GM12891 (cell line): ENCODE measurements at regions not wholly inside any gene's neighbourhood (a gene's known extent, or its start where the extent isn't known, plus 50 kb on each side); places are given as distances from the start of the nearest gene placed in this dataset.

Source experiments
- DNase-seq: peaks from one replicate; pipeline ENCODE4 v3.0.0; 2011; ENCODE audit warnings: low spot score; ENCODE audit not compliant: insufficient read length
- FAIRE-seq: peaks from 2 replicates; lab custom pipeline; 2011; peaks lifted over from hg19 to GRCh38; lab: Jason Lieb, UNC
- PAX5 ChIP-seq: IDR thresholded peaks from 2 replicates; pipeline ENCODE4 v1.6.1; 2011; ENCODE audit warnings: low read length, moderate library complexity, mild to moderate bottlenecking; ENCODE audit not compliant: insufficient read depth, severe bottlenecking
- POLR2A ChIP-seq: IDR thresholded peaks from 2 replicates; pipeline ENCODE4 v1.6.1; 2011; ENCODE audit warnings: low read depth, low read length, control low read depth
- POLR2AphosphoS5 ChIP-seq: IDR thresholded peaks from 2 replicates; pipeline ENCODE4 v1.6.1; 2011; ENCODE audit warnings: low read depth, low read length, control low read depth
- POU2F2 ChIP-seq: IDR thresholded peaks from 2 replicates; pipeline ENCODE4 v1.6.1; 2011; ENCODE audit warnings: low read depth, mild to moderate bottlenecking, control low read depth, low read length, moderate library complexity
- SPI1 ChIP-seq: IDR thresholded peaks from 2 replicates; pipeline ENCODE4 v1.6.1; 2011; ENCODE audit warnings: low read depth, low read length, control low read depth
- TAF1 ChIP-seq: IDR thresholded peaks from 2 replicates; pipeline ENCODE4 v1.6.1; 2011; ENCODE audit warnings: low read depth, low read length, control low read depth

DNA sequence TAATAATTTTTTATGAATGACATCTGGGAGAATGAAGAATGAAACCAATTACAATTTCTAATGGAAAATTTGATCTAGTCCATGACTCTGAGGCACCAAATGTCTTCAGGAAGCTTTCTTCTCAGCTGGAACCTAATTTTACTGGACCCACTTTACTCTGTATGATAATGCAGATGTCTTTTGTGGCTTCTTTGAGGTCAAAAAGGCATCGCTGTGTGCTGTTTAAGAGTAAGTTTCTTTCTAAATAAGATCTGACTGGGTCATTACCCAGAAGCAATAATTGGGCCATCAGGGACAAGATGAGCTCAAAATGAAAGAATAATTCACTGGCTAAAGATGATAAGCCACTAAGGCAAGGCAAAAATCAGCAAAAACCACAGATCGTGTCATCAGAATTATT lies 633.4 kb downstream of the PSAT1 start:
- TF ChIP-seq POLR2AphosphoS5 (no peak), POLR2A (no peak), POU2F2 (no peak), TAF1 (no peak), PAX5 (no peak), SPI1 (no peak)
- DNase-seq (no peak), FAIRE-seq (no peak)

DNA sequence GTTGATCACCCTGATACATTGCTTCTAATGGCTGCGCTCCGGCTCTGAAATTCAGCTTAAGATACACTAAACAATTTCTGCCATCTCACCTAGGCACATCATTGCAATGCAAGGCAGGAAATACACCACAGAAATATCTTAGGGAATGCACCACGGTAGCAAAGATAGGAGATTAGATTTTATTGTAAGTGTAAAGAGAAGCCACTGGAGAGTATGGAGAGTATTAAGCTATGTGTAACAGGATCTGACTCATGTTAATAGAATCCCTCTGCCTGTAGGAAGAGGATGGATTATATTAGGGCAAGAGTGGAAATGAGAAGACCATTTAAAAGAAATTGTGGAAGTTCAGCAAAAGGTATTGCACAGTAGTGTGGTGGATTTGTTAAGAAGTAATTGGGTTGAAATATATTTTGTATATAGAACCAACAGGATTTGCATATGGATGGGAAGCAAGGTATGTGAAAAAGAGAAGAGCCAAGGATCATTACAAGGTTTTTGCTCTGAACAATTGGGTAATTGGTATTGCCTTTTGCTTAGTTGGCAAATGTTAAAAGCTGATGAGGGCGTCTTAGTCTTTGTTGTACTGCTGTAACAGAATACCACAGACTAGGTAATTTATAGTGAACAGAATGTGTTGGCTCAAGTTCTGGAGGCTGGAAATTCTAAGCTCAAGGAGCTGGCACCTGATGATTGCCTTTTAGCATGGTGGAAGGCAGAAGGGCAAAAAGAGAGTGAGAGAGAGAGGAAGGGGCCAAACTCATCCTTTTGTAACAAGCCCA lies 636.1 kb downstream of the PSAT1 start:
- FAIRE-seq, result no peak

DNA sequence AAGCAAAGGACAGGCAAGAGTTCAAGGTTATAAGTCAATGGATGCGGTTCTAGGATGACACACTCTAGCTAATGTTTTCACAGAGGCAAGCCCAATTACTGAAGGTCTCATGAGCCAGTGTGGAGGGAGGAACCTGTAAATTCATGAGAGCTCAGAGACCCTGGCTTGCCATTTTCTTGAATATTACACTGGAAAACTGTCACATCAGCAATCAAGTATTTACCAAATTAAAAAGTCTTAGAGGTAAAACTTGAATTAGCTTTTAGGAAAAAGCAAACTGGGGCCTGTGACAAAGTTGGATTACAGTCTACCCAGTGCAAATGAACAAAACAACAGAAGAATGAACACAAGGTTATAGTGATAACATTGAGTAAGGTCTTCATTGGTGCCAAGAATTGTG lies 636.9 kb upstream of the TLE4 start:
- FAIRE-seq (no peak), DNase-seq (no peak)
- TF ChIP-seq SPI1, result no peak
- no peak for TF ChIP-seq POU2F2
- no peak for TF ChIP-seq POLR2AphosphoS5
- no peak for TF ChIP-seq PAX5
- no peak for TF ChIP-seq POLR2A
- TF ChIP-seq TAF1, result no peak

More for the DNA sequence above, 636.1 kb downstream of the PSAT1 start:
- no peak for DNase-seq
- no peak for TF ChIP-seq POLR2A
- no peak for TF ChIP-seq TAF1
- no peak for TF ChIP-seq PAX5
- no peak for TF ChIP-seq POU2F2
- no peak for TF ChIP-seq SPI1
- no peak for TF ChIP-seq POLR2AphosphoS5

DNA sequence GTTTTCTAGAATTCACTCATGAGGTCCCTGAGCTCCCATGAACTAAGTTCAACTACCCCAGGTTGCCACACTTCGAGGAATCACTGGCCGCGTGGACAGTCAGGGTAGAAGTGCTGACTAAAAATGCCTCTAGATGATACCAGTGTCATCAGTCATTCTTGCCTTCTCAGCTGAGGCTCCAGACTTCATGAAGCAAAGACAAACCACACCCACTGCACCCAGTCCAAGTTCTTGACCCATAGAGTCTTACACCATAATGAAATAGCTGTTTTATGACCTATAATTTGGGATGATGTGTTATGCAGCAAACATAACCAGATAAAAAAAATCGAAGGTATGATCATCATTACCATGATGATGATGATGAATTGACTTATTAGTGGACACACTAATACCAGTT lies 632.9 kb upstream of the TLE4 start:
- no peak for DNase-seq
- no peak for TF ChIP-seq TAF1
- no peak for TF ChIP-seq PAX5
- TF ChIP-seq SPI1, result no peak
- no peak for TF ChIP-seq POU2F2
- TF ChIP-seq POLR2A, result no peak
- TF ChIP-seq POLR2AphosphoS5, result no peak
- no peak for FAIRE-seq

DNA sequence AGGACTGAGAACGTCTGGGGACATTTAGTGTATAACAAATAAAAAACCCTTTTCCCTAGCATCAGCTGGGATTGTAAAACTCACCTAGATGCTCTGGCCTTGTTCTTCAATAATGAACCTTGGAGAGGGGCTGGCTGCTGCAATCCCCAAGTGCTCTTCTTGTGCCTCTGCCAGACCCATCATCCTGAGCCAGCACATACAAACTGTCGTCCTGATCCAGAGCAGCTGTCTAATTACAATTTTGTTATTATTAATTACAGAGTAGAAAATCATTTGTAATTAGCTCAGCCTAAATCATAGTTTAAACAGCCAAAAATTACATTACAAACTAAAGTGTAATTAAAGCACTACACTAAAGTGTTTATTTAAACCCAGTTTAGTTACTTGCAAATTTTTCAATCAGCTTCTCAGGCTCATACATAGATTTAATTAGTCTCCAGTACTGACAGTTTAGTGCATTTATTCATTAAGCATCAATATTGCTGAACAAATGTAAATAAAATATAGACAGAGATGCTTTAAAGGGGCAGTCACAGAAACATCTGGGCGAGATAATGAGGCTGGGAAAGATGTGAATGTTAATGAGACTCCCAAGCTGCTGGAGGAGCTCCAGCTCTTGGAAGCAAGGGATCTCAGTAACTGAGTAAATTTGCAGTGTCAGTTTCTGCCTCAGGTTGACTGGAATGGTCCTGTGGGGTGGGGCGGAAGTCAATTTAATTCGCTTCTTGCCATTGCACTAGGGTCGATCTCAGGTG lies 632.3 kb upstream of the TLE4 start:
- FAIRE-seq (no peak), DNase-seq (no peak)
- TF ChIP-seq PAX5 (no peak), TAF1 (no peak), POLR2AphosphoS5 (no peak), POU2F2 (no peak), POLR2A (no peak), SPI1 (no peak)

DNA sequence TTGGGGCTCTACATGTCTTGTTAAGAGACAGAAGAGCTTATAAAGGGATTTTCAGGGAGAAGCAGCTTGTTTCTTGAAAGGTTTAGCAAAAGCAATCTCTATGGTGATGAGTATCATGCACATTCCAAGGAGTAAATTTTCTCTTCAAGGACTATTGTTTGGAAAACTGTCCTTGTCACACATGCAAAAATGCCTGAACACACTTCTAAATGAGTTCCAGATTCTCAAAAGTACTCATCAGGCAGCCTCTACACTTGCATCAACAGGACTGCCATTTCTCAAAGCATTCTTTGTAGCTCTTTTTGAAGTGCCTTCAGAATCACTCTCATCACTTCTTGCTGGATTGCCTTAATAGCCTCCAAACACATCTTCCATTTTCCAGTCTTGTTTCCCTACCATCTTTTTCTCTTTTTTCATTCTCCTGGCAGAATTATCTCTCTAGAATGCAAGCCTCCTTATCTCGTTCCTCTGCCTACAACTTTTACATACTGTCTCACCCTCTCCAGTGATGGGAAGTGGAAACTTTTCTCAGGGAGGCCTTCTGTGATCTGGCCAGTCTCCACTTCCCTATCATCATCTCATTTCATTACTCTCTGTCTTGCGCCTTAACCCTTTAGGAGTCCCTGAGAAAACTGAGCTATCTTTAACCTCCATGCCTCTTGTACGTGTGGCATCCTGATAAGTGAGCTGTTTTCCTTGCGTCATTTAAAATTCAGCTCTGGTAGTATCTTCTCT lies 631.5 kb upstream of the TLE4 start:
- DNase-seq (no peak), FAIRE-seq (no peak)
- TF ChIP-seq SPI1 (no peak), TAF1 (no peak), POLR2AphosphoS5 (no peak)

DNA sequence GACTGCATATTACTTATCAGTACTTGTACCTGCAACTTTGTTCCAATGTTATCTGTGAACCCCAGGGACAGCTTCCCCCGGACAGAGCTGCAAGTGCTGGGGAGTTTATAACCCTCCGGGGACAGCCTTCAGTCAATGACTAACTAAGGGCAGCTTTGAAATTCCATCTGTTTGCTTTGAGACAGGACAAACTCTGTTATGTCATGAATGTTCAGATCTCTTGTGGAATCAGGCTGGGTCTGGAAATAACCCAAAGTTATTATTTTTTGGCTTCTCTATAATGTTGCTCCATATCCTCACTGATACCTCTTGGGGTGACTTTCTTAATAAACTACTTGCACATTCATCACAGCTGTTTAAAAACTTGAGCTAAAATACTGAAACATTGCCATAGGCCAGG lies 617.5 kb upstream of the TLE4 start:
- DNase-seq, result no peak
- no peak for FAIRE-seq
- TF ChIP-seq POU2F2, result no peak
- TF ChIP-seq TAF1, result no peak
- TF ChIP-seq POLR2AphosphoS5, result no peak
- no peak for TF ChIP-seq PAX5
- no peak for TF ChIP-seq POLR2A
- TF ChIP-seq SPI1, result no peak

DNA sequence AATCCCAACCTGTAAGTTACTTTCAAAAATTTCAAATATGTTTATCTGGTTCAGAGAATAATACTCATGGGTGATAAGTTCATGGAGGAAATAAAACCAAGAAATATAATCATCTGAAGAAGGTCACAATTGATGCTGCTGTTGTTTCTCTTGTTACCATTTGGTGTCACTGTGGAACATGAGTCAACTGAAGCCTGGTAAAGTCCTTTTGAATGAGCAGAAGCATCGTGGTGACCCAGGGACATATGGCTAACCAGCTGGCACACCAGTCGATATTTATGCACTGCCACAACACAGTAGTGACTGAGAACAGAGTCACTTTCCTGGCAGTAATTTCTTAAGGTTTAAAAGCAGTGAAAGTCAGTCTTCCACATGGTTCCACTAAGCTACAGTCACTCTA lies 612.9 kb upstream of the TLE4 start:
- no peak for FAIRE-seq
- no peak for TF ChIP-seq SPI1
- no peak for TF ChIP-seq TAF1
- no peak for DNase-seq

DNA sequence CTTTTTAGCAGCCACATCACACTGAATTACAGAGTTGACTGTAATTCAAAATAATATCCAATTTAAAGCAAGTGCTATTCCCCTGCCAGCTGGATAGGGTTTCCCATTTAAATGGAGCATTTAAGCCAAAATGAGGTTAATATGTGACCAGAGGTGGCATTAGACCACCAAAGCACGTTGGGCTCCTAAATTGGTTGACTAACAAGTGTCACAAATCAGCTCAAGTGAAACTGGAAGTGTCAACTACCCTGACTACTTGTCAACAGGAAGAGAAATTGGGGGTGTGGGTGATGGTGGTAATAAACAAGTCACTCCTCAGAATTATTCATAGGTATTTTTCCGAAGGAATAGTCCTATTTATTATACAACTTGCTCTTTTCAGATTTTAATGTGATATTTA lies 609.6 kb upstream of the TLE4 start:
- DNase-seq, result no peak
- no peak for TF ChIP-seq POLR2AphosphoS5
- no peak for TF ChIP-seq TAF1
- no peak for TF ChIP-seq POLR2A
- no peak for TF ChIP-seq POU2F2
- no peak for TF ChIP-seq PAX5
- no peak for TF ChIP-seq SPI1
- no peak for FAIRE-seq

DNA sequence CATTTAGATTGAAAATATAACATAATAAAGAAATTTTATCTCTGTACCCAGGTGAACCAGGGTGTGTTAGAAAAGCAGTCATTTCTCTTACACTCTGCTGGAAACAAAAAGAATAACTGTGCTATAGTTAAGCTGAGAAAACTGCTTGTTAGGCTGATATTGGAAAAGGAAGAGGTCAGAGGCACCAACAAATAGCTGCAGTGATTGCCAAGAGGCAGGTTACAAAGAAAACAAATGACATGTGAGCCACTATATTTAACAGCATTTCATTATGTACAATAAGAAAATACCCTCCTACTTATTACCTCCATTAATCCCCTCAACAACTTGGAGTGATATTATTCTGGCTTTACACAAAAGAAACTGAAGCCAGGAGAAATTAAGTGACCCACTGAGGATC lies 607.9 kb upstream of the TLE4 start:
- DNase-seq, result no peak
- FAIRE-seq, result no peak
- no peak for TF ChIP-seq PAX5
- no peak for TF ChIP-seq POLR2A
- no peak for TF ChIP-seq POU2F2
- TF ChIP-seq POLR2AphosphoS5, result no peak
- no peak for TF ChIP-seq TAF1
- TF ChIP-seq SPI1, result no peak
